ENCODE measurements at regions not wholly inside any gene's neighbourhood (a gene's known extent, or its start where the extent isn't known, plus 50 kb on each side); places are given as distances from the start of the nearest gene placed in this dataset.

DNA sequence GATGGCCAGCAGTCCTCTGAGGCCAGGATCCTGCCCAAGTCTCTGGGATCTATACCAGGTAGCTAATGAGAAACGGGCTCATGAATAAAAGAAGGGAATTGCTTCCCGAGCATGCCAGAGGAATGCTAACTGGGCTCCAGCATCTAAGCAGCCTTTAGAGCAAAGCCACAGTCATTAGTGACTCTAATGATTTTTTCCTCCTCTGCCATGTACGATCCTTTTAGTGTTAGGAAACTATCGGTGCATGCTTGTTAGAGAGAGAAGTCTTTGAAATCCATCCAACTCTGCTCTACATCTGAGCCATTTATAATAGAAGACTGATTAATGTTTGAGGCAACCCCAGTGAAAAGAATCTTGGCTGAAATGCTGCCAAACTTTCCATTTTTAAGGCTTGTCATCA is 124.9 kb upstream of the TCERG1L start:
- H3K9me2 ChIP-seq (replicated peaks; ENCODE audit: control insufficient read depth, low read length), result no peaks in the 10 kb centered on the region
- H3K27ac ChIP-seq (ENCODE audit: low read depth, low read length), result no peak overlapping the region
- TF ChIP-seq, protein P1, sequence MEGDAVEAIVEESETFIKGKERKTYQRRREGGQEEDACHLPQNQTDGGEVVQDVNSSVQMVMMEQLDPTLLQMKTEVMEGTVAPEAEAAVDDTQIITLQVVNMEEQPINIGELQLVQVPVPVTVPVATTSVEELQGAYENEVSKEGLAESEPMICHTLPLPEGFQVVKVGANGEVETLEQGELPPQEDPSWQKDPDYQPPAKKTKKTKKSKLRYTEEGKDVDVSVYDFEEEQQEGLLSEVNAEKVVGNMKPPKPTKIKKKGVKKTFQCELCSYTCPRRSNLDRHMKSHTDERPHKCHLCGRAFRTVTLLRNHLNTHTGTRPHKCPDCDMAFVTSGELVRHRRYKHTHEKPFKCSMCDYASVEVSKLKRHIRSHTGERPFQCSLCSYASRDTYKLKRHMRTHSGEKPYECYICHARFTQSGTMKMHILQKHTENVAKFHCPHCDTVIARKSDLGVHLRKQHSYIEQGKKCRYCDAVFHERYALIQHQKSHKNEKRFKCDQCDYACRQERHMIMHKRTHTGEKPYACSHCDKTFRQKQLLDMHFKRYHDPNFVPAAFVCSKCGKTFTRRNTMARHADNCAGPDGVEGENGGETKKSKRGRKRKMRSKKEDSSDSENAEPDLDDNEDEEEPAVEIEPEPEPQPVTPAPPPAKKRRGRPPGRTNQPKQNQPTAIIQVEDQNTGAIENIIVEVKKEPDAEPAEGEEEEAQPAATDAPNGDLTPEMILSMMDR (IDR thresholded peaks at IDR 0.05; ENCODE audit: low read depth, low read length, poor library complexity, severe bottlenecking), result no peak
- no peak for TF ChIP-seq EZH2phosphoT487 (IDR thresholded peaks at IDR 0.05; ENCODE audit: borderline replicate concordance, low read length)
- H3K4me3 ChIP-seq (ENCODE audit: low read length), result no peak overlapping the region
- H3F3A ChIP-seq (ENCODE audit: control insufficient read depth, insufficient read depth), result no peaks in the 10 kb centered on the region
- H3K36me3 ChIP-seq (ENCODE audit: control insufficient read depth, low read length), result no peaks in the 10 kb centered on the region
- no peaks in the 10 kb centered on the region for H3K9me3 ChIP-seq (ENCODE audit: control insufficient read depth, insufficient read depth, low read length)
- H3K4me2 ChIP-seq (ENCODE audit: low read length), result no peak overlapping the region
- no peaks in the 10 kb centered on the region for H3K4me1 ChIP-seq (ENCODE audit: control insufficient read depth, low read length)
- H4K20me1 ChIP-seq (ENCODE audit: control insufficient read depth, insufficient read depth, low read depth, low read length), result no peaks in the 10 kb centered on the region
- no peaks in the 10 kb centered on the region for H3K79me2 ChIP-seq (ENCODE audit: control insufficient read depth, low read length)
- H3K27me3 ChIP-seq (ENCODE audit: control insufficient read depth, low read length), result no peaks in the 10 kb centered on the region

DNA sequence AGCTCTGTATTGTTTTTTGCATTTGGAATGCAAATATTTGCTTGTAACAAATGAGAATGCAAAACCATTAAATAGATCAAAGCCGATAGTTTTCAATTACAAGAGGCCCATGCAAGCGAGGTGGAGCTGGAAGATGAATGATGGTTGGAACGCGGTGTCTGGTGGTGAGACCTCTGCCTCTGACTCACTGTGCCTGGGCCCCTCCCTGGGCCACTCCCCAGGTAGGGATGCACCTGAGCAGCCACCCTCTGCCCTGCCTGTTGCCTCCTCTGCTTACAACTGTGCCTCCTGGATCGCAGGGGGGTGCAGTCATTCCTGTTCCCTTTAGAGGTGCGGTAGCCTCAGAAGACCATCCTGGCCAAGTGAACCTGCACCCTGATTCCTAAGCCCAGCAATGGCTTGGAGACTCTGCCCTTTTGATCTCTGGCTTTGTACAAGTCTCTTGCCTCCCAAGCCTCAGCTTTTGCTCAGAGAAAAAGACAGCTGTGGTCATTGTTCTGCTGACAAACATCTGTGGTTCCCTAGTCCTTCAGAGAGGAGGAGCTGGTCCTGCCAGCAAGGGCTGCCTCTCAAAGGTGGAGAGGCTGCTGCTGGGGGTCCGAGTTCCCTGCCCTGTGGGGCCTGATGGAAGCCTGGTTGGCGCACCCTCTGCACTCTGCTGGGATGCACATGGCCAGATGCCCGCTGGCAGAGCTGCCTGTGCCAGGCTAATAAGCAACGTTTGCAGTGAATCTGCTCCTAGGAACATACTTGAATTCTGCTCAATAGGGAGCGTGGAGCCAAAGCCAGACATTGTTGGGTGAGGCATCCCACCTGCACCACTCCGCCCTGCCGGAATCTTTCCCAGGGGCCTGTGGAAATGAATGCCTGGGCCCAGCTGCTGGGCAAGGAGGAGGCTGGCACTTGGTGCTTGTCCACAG is 126.3 kb upstream of the TCERG1L start:
- no peaks in the 10 kb centered on the region for H4K20me1 ChIP-seq (ENCODE audit: control insufficient read depth, insufficient read depth, low read depth, low read length)
- H3K27ac ChIP-seq (ENCODE audit: low read depth, low read length), result no peak overlapping the region
- no peak overlapping the region for H3K4me2 ChIP-seq (ENCODE audit: low read length)
- H3K9me3 ChIP-seq (ENCODE audit: control insufficient read depth, insufficient read depth, low read length), result no peaks in the 10 kb centered on the region
- no peaks in the 10 kb centered on the region for H3K4me1 ChIP-seq (ENCODE audit: control insufficient read depth, low read length)
- H3K4me3 ChIP-seq (ENCODE audit: low read length), result no peak overlapping the region
- H3K79me2 ChIP-seq (ENCODE audit: control insufficient read depth, low read length), result no peaks in the 10 kb centered on the region
- no peaks in the 10 kb centered on the region for H3F3A ChIP-seq (ENCODE audit: control insufficient read depth, insufficient read depth)
- no peaks in the 10 kb centered on the region for H3K36me3 ChIP-seq (ENCODE audit: control insufficient read depth, low read length)
- no peaks in the 10 kb centered on the region for H3K9me2 ChIP-seq (replicated peaks; ENCODE audit: control insufficient read depth, low read length)
- no peaks in the 10 kb centered on the region for H3K27me3 ChIP-seq (ENCODE audit: control insufficient read depth, low read length)
- TF ChIP-seq, protein P1 (IDR thresholded peaks at IDR 0.05; ENCODE audit: low read depth, low read length, poor library complexity, severe bottlenecking), result no peak
- no peak for TF ChIP-seq EZH2phosphoT487 (IDR thresholded peaks at IDR 0.05; ENCODE audit: borderline replicate concordance, low read length)

DNA sequence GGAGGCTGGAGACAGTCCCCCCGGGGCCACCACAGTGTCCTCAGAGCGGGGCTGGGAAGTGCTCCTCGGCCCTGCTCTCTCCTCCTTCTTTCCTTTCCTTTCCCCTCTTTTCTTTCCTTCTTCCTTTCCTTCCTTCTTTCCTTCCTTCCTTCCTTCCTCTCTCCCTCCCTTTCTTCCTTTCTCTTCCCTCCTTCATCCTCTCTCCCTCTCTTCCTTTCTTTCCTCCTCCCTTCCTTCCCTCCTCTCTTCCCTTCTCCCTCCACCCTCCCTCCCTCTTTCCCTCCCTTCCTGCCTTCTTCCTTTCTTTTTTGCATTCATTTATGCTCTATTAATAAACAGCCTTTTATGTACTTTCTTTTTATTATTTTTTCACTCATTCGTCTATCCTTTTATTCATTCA is 127.1 kb upstream of the TCERG1L start:
- H3K36me3 ChIP-seq (ENCODE audit: control insufficient read depth, low read length), result no peaks in the 10 kb centered on the region
- no peaks in the 10 kb centered on the region for H3F3A ChIP-seq (ENCODE audit: control insufficient read depth, insufficient read depth)
- no peaks in the 10 kb centered on the region for H3K79me2 ChIP-seq (ENCODE audit: control insufficient read depth, low read length)
- TF ChIP-seq, protein P1 (IDR thresholded peaks at IDR 0.05; ENCODE audit: low read depth, low read length, poor library complexity, severe bottlenecking), result no peak
- TF ChIP-seq EZH2phosphoT487 (IDR thresholded peaks at IDR 0.05; ENCODE audit: borderline replicate concordance, low read length), result no peak
- no peaks in the 10 kb centered on the region for H3K4me1 ChIP-seq (ENCODE audit: control insufficient read depth, low read length)
- H3K4me2 ChIP-seq (ENCODE audit: low read length), result no peak overlapping the region
- no peak overlapping the region for H3K27ac ChIP-seq (ENCODE audit: low read depth, low read length)
- no peaks in the 10 kb centered on the region for H3K9me2 ChIP-seq (replicated peaks; ENCODE audit: control insufficient read depth, low read length)
- H3K4me3 ChIP-seq (ENCODE audit: low read length), result no peak overlapping the region
- H3K27me3 ChIP-seq (ENCODE audit: control insufficient read depth, low read length), result no peaks in the 10 kb centered on the region
- no peaks in the 10 kb centered on the region for H3K9me3 ChIP-seq (ENCODE audit: control insufficient read depth, insufficient read depth, low read length)
- H4K20me1 ChIP-seq (ENCODE audit: control insufficient read depth, insufficient read depth, low read depth, low read length), result no peaks in the 10 kb centered on the region

Data from DOHH2 (cell line).